22Rv1 (cell line): ENCODE measurements at regions not wholly inside any gene's neighbourhood (a gene's known extent, or its start where the extent isn't known, plus 50 kb on each side); places are given as distances from the start of the nearest gene placed in this dataset.

Experiments
- ZFX ChIP-seq: fragments of 450-650 bp; IDR thresholded peaks from 2 replicates; pipeline ENCODE4 v1.6.1; 2017; ENCODE audit warnings: antibody characterized with exemption, borderline replicate concordance
- TF ChIP-seq, protein P1 (sequence below): fragments of 450-650 bp; IDR thresholded peaks from 2 replicates; pipeline ENCODE4 v1.5.1; 2017; ENCODE audit warnings: mild to moderate bottlenecking

DNA sequence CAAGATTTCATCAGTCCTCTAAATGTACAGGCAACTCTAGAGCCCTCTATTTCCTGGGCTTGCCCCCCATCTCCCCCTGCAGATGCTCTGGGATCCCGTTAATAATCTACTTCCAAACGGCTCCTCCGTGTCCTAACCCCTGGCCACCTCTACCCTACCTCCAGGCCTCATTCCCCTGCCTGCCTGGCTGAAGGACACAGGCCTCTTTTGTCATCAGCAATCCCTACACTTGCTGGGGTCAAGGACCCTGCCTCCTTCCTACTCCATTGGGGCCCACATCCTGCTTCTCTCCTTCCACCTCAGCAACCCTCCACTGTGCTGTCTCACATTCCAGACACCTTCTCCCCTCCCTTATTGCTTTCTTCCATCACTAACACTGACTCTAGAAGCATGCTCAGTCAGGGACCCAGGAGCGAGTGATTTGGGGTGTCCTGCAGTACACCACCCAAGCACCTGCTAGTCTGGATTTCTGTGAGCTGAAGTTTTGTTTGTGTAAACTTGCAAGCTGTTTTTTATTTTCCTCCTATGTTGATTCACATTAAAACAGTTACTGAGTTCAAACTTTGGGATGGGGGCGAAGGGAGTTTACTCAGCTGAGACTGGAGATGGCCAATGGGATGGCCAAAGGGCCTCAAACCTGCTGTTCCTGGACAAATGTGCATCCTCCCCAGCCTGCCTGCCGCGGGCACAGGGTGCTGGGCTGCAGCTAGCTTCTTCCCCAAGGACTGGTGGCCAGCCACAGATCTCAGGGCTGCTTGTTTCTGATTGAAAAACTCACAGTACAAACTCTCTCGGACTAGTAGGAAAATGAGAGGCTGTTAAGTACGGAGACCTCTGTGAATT, 314.7 kb downstream of the FOXO1 start:
- TF ChIP-seq, protein P1, sequence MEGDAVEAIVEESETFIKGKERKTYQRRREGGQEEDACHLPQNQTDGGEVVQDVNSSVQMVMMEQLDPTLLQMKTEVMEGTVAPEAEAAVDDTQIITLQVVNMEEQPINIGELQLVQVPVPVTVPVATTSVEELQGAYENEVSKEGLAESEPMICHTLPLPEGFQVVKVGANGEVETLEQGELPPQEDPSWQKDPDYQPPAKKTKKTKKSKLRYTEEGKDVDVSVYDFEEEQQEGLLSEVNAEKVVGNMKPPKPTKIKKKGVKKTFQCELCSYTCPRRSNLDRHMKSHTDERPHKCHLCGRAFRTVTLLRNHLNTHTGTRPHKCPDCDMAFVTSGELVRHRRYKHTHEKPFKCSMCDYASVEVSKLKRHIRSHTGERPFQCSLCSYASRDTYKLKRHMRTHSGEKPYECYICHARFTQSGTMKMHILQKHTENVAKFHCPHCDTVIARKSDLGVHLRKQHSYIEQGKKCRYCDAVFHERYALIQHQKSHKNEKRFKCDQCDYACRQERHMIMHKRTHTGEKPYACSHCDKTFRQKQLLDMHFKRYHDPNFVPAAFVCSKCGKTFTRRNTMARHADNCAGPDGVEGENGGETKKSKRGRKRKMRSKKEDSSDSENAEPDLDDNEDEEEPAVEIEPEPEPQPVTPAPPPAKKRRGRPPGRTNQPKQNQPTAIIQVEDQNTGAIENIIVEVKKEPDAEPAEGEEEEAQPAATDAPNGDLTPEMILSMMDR = no peak
- no peak for TF ChIP-seq ZFX
